Naive B cell (primary cell): ENCODE measurements at regions not wholly inside any gene's neighbourhood (a gene's known extent, or its start where the extent isn't known, plus 50 kb on each side); places are given as distances from the start of the nearest gene placed in this dataset.
"Not testable (repeated sequence)": the region's sequence is repeated elsewhere in the genome, so short reads cannot be mapped to it uniquely, and the experiment has no call there.

Experiments used
- ATAC-seq, 2 donors: fragments of 150-1000 bp; cut with Tn5 transposase; 2 replicates each; pipeline ENCODE4 v1.10.0; 2021; ENCODE audit warnings: low read depth in 2 of 2, mild to moderate bottlenecking in 2 of 2, moderate library complexity in 2 of 2
- DNase-seq: peaks from one replicate; pipeline ENCODE4 v3.0.0; 2022
- H3K27ac Mint-ChIP-seq, 6 donors: one replicate each; pipeline ENCODE4 v1.8.0; 2020 to 2022; ENCODE audit warnings: mild to moderate bottlenecking in 6 of 6, mixed read lengths in 6 of 6, moderate library complexity in 5 of 6, inconsistent platforms in 2 of 6
- H3K27me3 Mint-ChIP-seq, 3 donors: one replicate each; pipeline ENCODE4 v1.8.0; 2021 to 2022; ENCODE audit warnings: mixed read lengths in 3 of 3, mild to moderate bottlenecking in 1 of 3
- H3K36me3 Mint-ChIP-seq, 2 donors: one replicate each; pipeline ENCODE4 v1.8.0; 2020 to 2022; ENCODE audit warnings: mixed read lengths in 2 of 2, inconsistent platforms in 1 of 2, mild to moderate bottlenecking in 1 of 2
- H3K4me1 Mint-ChIP-seq, 3 donors: one replicate each; pipeline ENCODE4 v1.8.0; 2020 to 2022; ENCODE audit warnings: mixed read lengths in 3 of 3, inconsistent platforms in 1 of 3, mild to moderate bottlenecking in 1 of 3, moderate library complexity in 1 of 3
- H3K4me3 Mint-ChIP-seq, 8 donors: one replicate each; pipeline ENCODE4 v1.8.0; 2020 to 2022; ENCODE audit warnings: mild to moderate bottlenecking in 8 of 8, mixed read lengths in 8 of 8, moderate library complexity in 8 of 8, inconsistent platforms in 2 of 8
- H3K9me3 Mint-ChIP-seq, 7 donors: one replicate each; pipeline ENCODE4 v1.8.0; 2020 to 2022; ENCODE audit warnings: mixed read lengths in 7 of 7, mild to moderate bottlenecking in 5 of 7, inconsistent platforms in 2 of 7, moderate library complexity in 1 of 7

GRCh38 chr3:162598500-162598899 is 1101.9 kb downstream of the OTOL1 start:
- peaks cover 0 to 12% (median 5%) of the 10 kb centered on the region in 7 donors for H3K9me3 Mint-ChIP-seq
- not testable (repeated sequence) for H3K27me3 Mint-ChIP-seq, DNase-seq, H3K36me3 Mint-ChIP-seq, H3K4me1 Mint-ChIP-seq, ATAC-seq, H3K27ac Mint-ChIP-seq
- H3K4me3 Mint-ChIP-seq: peak overlapping the region in 1 of 8 donors; percentile 60

GRCh38 chr3:162599742-162600141 is 1103.1 kb downstream of the OTOL1 start:
- not testable (repeated sequence) for DNase-seq, H3K4me1 Mint-ChIP-seq, H3K4me3 Mint-ChIP-seq, H3K36me3 Mint-ChIP-seq, H3K27me3 Mint-ChIP-seq, ATAC-seq, H3K27ac Mint-ChIP-seq
- peaks cover 0 to 13% (median 5%) of the 10 kb centered on the region in 7 donors for H3K9me3 Mint-ChIP-seq

- no peak for ATAC-seq
- Mint-ChIP-seq H3K9me3 (peaks cover 0 to 18% (median 6%) of the 10 kb centered on the region in 7 donors), H3K4me1 (peaks cover 0 to 2% (median 0%) of the 10 kb centered on the region in 3 donors)
Measured at GRCh38 chr3:162601101-162601670, 1104.6 kb downstream of the OTOL1 start.

GRCh38 chr3:162602619-162603018 is 1106.0 kb downstream of the OTOL1 start:
- H3K36me3 Mint-ChIP-seq: no peaks in the 10 kb centered on the region
- ATAC-seq (no peak), DNase-seq (no peak)
- H3K9me3 Mint-ChIP-seq: peaks cover 0 to 18% (median 6%) of the 10 kb centered on the region in 7 donors
- H3K27ac Mint-ChIP-seq: no peak overlapping the region
- peaks cover 0 to 2% (median 0%) of the 10 kb centered on the region in 3 donors for H3K4me1 Mint-ChIP-seq
- H3K4me3 Mint-ChIP-seq: no peak overlapping the region
- no peaks in the 10 kb centered on the region for H3K27me3 Mint-ChIP-seq

More at GRCh38 chr3:162601101-162601670, 1104.6 kb downstream of the OTOL1 start:
- Mint-ChIP-seq H3K4me3 (peak overlapping the region in 1 of 8 donors; percentile 11), H3K27ac (no peak overlapping the region), H3K36me3 (no peaks in the 10 kb centered on the region), H3K27me3 (no peaks in the 10 kb centered on the region)
- DNase-seq: no peak

GRCh38 chr3:162605651-162606204 is 1109.1 kb downstream of the OTOL1 start:
- Mint-ChIP-seq H3K27me3 (no peaks in the 10 kb centered on the region), H3K4me1 (no peaks in the 10 kb centered on the region), H3K9me3 (peaks cover 0 to 23% (median 4%) of the 10 kb centered on the region in 7 donors), H3K27ac (no peak overlapping the region), H3K4me3 (peak overlapping the region in 1 of 8 donors; percentile 61), H3K36me3 (no peaks in the 10 kb centered on the region)
- DNase-seq (no peak), ATAC-seq (no peak)

- ATAC-seq (no peak), DNase-seq (no peak)
- Mint-ChIP-seq H3K9me3 (peaks cover 0 to 7% (median 3%) of the 10 kb centered on the region in 7 donors), H3K27ac (no peak overlapping the region), H3K36me3 (no peaks in the 10 kb centered on the region), H3K4me3 (no peak overlapping the region), H3K4me1 (no peaks in the 10 kb centered on the region), H3K27me3 (no peaks in the 10 kb centered on the region)
Measured at GRCh38 chr3:162610261-162610660, 1113.7 kb downstream of the OTOL1 start.

- no peaks in the 10 kb centered on the region for H3K4me1 Mint-ChIP-seq
- DNase-seq (no peak), ATAC-seq (no peak)
- H3K36me3 Mint-ChIP-seq: no peaks in the 10 kb centered on the region
- H3K27me3 Mint-ChIP-seq: no peaks in the 10 kb centered on the region
- H3K9me3 Mint-ChIP-seq: peaks cover 0 to 5% (median 2%) of the 10 kb centered on the region in 7 donors
- no peak overlapping the region for H3K27ac Mint-ChIP-seq
- no peak overlapping the region for H3K4me3 Mint-ChIP-seq
Measured at GRCh38 chr3:162612991-162613390, 1116.4 kb downstream of the OTOL1 start.

- ATAC-seq (no peak), DNase-seq (no peak)
- no peaks in the 10 kb centered on the region for H3K4me1 Mint-ChIP-seq
- H3K36me3 Mint-ChIP-seq: no peaks in the 10 kb centered on the region
- no peaks in the 10 kb centered on the region for H3K27me3 Mint-ChIP-seq
- no peak overlapping the region for H3K27ac Mint-ChIP-seq
- peaks cover 3 to 22% (median 9%) of the 10 kb centered on the region in 7 donors for H3K9me3 Mint-ChIP-seq
- H3K4me3 Mint-ChIP-seq: no peak overlapping the region
Measured at GRCh38 chr3:162626172-162626571, 1129.6 kb downstream of the OTOL1 start.

- DNase-seq (no peak), ATAC-seq (no peak)
- Mint-ChIP-seq H3K9me3 (peaks cover 0 to 5% (median 0%) of the 10 kb centered on the region in 7 donors), H3K27ac (no peak overlapping the region), H3K27me3 (no peaks in the 10 kb centered on the region), H3K4me1 (no peaks in the 10 kb centered on the region), H3K4me3 (no peak overlapping the region), H3K36me3 (no peaks in the 10 kb centered on the region)
Measured at GRCh38 chr3:162628531-162628930, 1131.9 kb downstream of the OTOL1 start.

GRCh38 chr3:162629372-162629771 is 1132.8 kb downstream of the OTOL1 start:
- no peaks in the 10 kb centered on the region for H3K4me1 Mint-ChIP-seq

GRCh38 chr3:162632672-162633071 is 1136.1 kb downstream of the OTOL1 start:
- H3K4me3 Mint-ChIP-seq: no peak overlapping the region
- no peak overlapping the region for H3K27ac Mint-ChIP-seq
- no peak for DNase-seq
- no peaks in the 10 kb centered on the region for H3K36me3 Mint-ChIP-seq
- H3K4me1 Mint-ChIP-seq: no peaks in the 10 kb centered on the region
- ATAC-seq: no peak
- no peaks in the 10 kb centered on the region for H3K27me3 Mint-ChIP-seq
- peaks cover 0 to 4% (median 2%) of the 10 kb centered on the region in 7 donors for H3K9me3 Mint-ChIP-seq

More at GRCh38 chr3:162629372-162629771, 1132.8 kb downstream of the OTOL1 start:
- H3K27me3 Mint-ChIP-seq: no peaks in the 10 kb centered on the region
- H3K9me3 Mint-ChIP-seq: peaks cover 0 to 5% (median 0%) of the 10 kb centered on the region in 7 donors
- no peak overlapping the region for H3K4me3 Mint-ChIP-seq
- no peak overlapping the region for H3K27ac Mint-ChIP-seq
- DNase-seq (no peak), ATAC-seq (no peak)
- H3K36me3 Mint-ChIP-seq: no peaks in the 10 kb centered on the region

- not testable (repeated sequence) for ATAC-seq, H3K27ac Mint-ChIP-seq, H3K9me3 Mint-ChIP-seq, H3K4me3 Mint-ChIP-seq, DNase-seq, H3K36me3 Mint-ChIP-seq, H3K4me1 Mint-ChIP-seq, H3K27me3 Mint-ChIP-seq
Measured at GRCh38 chr3:162640208-162640607, 1143.6 kb downstream of the OTOL1 start.

GRCh38 chr3:162641317-162641716 is 1144.7 kb downstream of the OTOL1 start:
- no peak for DNase-seq
- Mint-ChIP-seq H3K36me3 (no peaks in the 10 kb centered on the region), H3K4me3 (no peak overlapping the region), H3K9me3 (peaks cover 0 to 7% (median 2%) of the 10 kb centered on the region in 7 donors), H3K4me1 (no peaks in the 10 kb centered on the region), H3K27ac (no peak overlapping the region), H3K27me3 (no peaks in the 10 kb centered on the region)
- ATAC-seq: no peak

GRCh38 chr3:162641907-162642306 is 1145.3 kb downstream of the OTOL1 start:
- ATAC-seq (no peak), DNase-seq (no peak)
- Mint-ChIP-seq H3K4me3 (no peak overlapping the region), H3K27ac (no peak overlapping the region), H3K4me1 (no peaks in the 10 kb centered on the region), H3K9me3 (peaks cover under 1 to 12% (median 4%) of the 10 kb centered on the region in 7 donors), H3K27me3 (no peaks in the 10 kb centered on the region), H3K36me3 (no peaks in the 10 kb centered on the region)
